GM18511 (cell line): ENCODE measurements at regions not wholly inside any gene's neighbourhood (a gene's known extent, or its start where the extent isn't known, plus 50 kb on each side); places are given as distances from the start of the nearest gene placed in this dataset.
"Not testable (repeated sequence)": the region's sequence is repeated elsewhere in the genome, so short reads cannot be mapped to it uniquely, and the experiment has no call there.

Experiments
- ATAC-seq: cut with Tn5 transposase; IDR thresholded peaks from one replicate; pipeline ENCODE4 v1.9.1; 2021; ENCODE audit warnings: mild to moderate bottlenecking, moderate library complexity; ENCODE audit not compliant: unreplicated experiment

GRCh38 chr2:139439100-139439499 lies 658.9 kb upstream of the NXPH2 start:
- no peak for ATAC-seq

GRCh38 chr2:139438478-139438877 lies 658.3 kb upstream of the NXPH2 start:
- no peak for ATAC-seq

- no peak for ATAC-seq
Observed at GRCh38 chr2:139427164-139427563, 647.0 kb upstream of the NXPH2 start.

GRCh38 chr2:139424101-139424500 lies 643.9 kb upstream of the NXPH2 start:
- ATAC-seq = no peak

GRCh38 chr2:139411236-139411635 lies 631.0 kb upstream of the NXPH2 start:
- ATAC-seq = no peak

- ATAC-seq = not testable (repeated sequence)
Observed at GRCh38 chr2:139410833-139411174, 630.6 kb upstream of the NXPH2 start.

GRCh38 chr2:139410147-139410832 lies 630.1 kb upstream of the NXPH2 start:
- not testable (repeated sequence) for ATAC-seq

- no peak for ATAC-seq
Observed at GRCh38 chr2:139409212-139409611, 629.0 kb upstream of the NXPH2 start.

- no peak for ATAC-seq
Observed at GRCh38 chr2:139403948-139404347, 623.8 kb upstream of the NXPH2 start.

GRCh38 chr2:139394801-139395200 lies 614.6 kb upstream of the NXPH2 start:
- ATAC-seq = no peak

- no peak for ATAC-seq
Observed at GRCh38 chr2:139389391-139389790, 609.2 kb upstream of the NXPH2 start.

GRCh38 chr2:139386401-139386800 lies 606.2 kb upstream of the NXPH2 start:
- no peak for ATAC-seq

- no peak for ATAC-seq
Observed at GRCh38 chr2:139383532-139383931, 603.3 kb upstream of the NXPH2 start.

GRCh38 chr2:139380051-139380450 lies 599.9 kb upstream of the NXPH2 start:
- ATAC-seq = no peak

GRCh38 chr2:139378373-139378772 lies 598.2 kb upstream of the NXPH2 start:
- ATAC-seq = no peak

- no peak for ATAC-seq
Observed at GRCh38 chr2:139374296-139374850, 594.2 kb upstream of the NXPH2 start.

GRCh38 chr2:139369423-139370409 lies 589.5 kb upstream of the NXPH2 start:
- ATAC-seq = no peak

GRCh38 chr2:139367416-139367815 lies 587.2 kb upstream of the NXPH2 start:
- ATAC-seq = no peak

- no peak for ATAC-seq
Observed at GRCh38 chr2:139366681-139367080, 586.5 kb upstream of the NXPH2 start.

- ATAC-seq = no peak
Observed at GRCh38 chr2:139365189-139365588, 585.0 kb upstream of the NXPH2 start.

GRCh38 chr2:139360654-139361053 lies 580.5 kb upstream of the NXPH2 start:
- ATAC-seq = no peak

- no peak for ATAC-seq
Observed at GRCh38 chr2:139359818-139360217, 579.6 kb upstream of the NXPH2 start.
